ENCODE measurements at regions not wholly inside any gene's neighbourhood (a gene's known extent, or its start where the extent isn't known, plus 50 kb on each side); places are given as distances from the start of the nearest gene placed in this dataset.

DNA sequence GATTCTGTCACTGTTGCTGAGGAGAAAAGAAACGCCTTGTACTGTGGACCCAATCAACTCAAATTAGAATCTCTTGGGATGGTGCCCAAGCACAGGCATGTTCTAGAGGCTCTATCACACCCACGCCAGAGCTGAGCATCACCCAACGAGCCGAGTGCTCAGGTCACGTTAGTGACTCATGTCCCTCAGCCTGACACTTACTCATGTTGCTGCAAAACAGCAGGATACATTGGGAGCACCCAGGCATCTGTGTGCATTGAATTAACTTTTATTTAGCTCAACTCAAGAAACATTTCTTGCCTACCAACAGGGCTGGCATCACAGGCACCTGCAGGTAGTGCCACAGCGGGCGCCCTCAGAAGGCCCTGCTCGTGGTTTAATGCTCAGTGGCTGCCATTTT, 149.8 kb downstream of the ETS2 start:
- TF ChIP-seq, protein P1, sequence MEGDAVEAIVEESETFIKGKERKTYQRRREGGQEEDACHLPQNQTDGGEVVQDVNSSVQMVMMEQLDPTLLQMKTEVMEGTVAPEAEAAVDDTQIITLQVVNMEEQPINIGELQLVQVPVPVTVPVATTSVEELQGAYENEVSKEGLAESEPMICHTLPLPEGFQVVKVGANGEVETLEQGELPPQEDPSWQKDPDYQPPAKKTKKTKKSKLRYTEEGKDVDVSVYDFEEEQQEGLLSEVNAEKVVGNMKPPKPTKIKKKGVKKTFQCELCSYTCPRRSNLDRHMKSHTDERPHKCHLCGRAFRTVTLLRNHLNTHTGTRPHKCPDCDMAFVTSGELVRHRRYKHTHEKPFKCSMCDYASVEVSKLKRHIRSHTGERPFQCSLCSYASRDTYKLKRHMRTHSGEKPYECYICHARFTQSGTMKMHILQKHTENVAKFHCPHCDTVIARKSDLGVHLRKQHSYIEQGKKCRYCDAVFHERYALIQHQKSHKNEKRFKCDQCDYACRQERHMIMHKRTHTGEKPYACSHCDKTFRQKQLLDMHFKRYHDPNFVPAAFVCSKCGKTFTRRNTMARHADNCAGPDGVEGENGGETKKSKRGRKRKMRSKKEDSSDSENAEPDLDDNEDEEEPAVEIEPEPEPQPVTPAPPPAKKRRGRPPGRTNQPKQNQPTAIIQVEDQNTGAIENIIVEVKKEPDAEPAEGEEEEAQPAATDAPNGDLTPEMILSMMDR (IDR thresholded peaks at IDR 0.05; ENCODE audit: borderline replicate concordance, insufficient read depth, low read depth, low read length): no peak
- H3K4me3 ChIP-seq (ENCODE audit: low read depth, low read length): no peak overlapping the region

DNA sequence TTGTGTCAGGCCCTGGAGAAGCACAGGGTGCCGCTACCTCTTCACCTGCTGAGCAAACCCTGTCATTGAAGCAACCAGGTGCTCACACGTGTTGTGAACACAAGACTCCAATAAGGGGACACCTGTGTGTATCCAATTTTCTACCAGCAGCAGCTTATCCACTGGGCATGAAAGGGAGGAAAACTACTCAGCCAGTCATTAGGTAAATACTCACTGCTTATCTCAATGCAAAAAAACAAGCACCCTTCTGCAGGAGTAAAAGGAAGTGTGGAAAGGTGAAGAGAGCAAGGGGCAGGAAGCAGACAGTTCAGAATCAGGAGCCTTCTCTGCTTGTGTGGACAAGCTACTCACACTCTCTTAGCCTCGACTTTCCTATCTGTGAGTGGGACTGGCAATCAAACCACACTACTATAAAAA, 148.9 kb downstream of the ETS2 start:
- TF ChIP-seq, protein P1 (IDR thresholded peaks at IDR 0.05; ENCODE audit: borderline replicate concordance, insufficient read depth, low read depth, low read length): no peak
- H3K4me3 ChIP-seq (ENCODE audit: low read depth, low read length): no peak overlapping the region

DNA sequence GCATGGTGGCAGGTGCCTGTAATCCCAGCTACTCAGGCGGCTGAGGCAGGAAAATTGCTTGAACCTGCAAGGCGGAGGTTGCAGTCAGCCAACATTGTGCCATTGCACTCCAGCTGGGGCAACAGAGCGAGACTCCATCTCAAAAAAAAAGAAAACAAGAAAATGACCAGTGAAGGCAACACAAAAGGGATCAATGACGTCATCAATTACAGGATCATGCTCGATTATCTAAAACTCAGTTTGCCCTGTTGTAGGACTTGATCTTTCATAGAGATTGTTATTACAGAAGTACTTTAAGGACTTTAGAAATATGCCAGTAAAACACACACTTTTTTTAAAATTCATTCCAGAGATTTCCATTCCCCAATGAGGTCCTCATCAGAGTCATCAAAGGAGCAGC, 147.8 kb downstream of the ETS2 start:
- TF ChIP-seq, protein P1 (IDR thresholded peaks at IDR 0.05; ENCODE audit: borderline replicate concordance, insufficient read depth, low read depth, low read length): no peak
- no peak overlapping the region for H3K4me3 ChIP-seq (ENCODE audit: low read depth, low read length)

DNA sequence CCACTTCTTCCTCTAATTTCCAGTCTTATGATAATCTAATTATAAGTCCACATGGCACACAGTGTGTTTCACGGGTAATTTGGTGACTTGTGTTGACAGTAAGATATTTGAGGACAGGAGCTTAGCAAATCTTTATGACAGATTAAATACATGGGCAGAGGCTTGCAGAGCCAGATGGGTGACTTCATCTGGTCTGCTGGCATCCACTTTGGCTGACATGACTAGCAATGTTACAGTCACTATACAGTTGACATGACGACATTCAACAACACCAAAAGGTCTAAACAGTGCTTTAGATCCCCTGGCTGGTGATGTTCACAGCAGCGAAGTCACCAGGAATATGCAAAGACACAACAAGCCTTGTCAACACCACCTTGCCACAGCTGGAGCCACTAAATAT, 147.2 kb downstream of the ETS2 start:
- TF ChIP-seq, protein P1 (IDR thresholded peaks at IDR 0.05; ENCODE audit: borderline replicate concordance, insufficient read depth, low read depth, low read length): no peak
- H3K4me3 ChIP-seq (ENCODE audit: low read depth, low read length): no peak overlapping the region

DNA sequence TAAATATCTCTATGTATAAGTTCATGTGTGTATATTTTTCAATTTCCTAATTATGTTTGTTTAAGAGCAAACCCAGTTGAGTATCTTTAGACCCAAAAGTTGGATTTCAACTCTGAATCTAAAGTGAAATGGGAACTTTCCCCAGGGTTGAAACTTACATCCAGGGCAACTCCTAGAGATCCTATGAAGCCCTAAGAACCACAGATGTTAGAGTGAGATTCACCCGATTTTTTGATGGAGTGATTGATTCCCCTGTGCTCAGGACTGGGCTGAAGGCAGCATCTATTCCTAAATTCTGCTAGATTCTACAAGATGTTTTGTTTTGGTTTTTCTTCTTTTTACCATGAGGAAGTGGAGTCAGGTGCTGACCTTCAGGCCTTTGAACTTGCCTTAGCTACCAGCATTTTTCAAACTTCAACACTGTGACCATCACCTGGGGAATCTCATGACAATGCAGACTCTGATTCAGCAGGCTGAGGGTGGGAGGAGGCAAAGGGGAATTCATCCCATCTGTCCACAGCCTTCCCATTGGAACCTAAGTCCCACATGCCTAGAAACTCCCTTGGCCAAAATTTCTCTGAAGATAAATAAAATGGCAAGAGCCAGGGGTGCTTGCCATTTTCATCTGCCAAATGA, 145.5 kb downstream of the ETS2 start:
- TF ChIP-seq, protein P1 (IDR thresholded peaks at IDR 0.05; ENCODE audit: borderline replicate concordance, insufficient read depth, low read depth, low read length): no peak
- H3K4me3 ChIP-seq (ENCODE audit: low read depth, low read length): no peak overlapping the region

DNA sequence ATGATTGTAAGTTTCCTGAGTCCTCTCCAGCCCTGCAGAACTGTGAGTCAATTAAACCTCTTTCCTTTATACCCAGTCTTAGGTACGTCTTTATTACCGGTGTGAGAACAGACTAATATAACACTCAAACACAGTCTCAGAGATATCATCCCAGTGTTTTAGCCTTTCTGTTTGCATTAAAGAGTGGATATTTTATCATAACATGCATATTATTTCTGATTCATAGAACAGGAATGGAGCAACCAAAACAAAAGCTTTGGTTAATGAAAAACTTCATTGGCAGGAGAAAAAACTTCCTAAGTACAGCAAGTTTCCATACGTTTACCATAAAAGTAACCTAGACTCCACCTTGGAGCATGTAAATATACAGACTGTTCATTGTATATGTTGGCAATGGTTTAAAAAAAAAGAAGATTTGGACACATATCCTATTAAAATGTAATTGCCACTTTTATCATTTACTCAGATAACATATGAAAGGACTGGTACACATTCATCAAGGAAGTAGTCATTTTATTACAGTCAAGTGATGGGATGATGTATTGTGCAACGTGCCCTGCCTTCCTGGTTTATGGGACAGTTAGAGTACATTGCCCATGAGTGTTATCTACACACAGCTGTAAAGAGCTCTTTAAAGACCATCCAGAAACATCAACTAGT, 144.8 kb downstream of the ETS2 start:
- H3K4me3 ChIP-seq (ENCODE audit: low read depth, low read length): no peak overlapping the region
- TF ChIP-seq, protein P1 (IDR thresholded peaks at IDR 0.05; ENCODE audit: borderline replicate concordance, insufficient read depth, low read depth, low read length): no peak

DNA sequence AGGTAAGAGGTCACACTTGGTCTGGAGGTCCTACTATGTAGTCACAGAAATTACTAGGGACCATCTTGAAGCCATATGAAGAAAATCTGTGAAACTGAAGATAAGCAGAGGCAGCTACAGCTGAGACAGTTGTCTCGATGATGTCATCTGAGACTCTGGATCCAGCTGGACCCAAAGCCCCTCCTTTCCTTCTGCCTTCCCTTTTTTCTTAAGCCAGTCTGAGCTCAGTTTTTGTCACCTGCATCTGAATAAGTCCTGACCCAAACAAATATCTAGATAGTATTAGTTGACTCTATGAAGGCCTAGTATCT, 143.3 kb downstream of the ETS2 start:
- no peak overlapping the region for H3K4me3 ChIP-seq (ENCODE audit: low read depth, low read length)
- TF ChIP-seq, protein P1 (IDR thresholded peaks at IDR 0.05; ENCODE audit: borderline replicate concordance, insufficient read depth, low read depth, low read length): no peak

All from GM12875 (cell line).